ENCODE measurements at regions not wholly inside any gene's neighbourhood (a gene's known extent, or its start where the extent isn't known, plus 50 kb on each side); places are given as distances from the start of the nearest gene placed in this dataset.

GRCh38 chr2:96427169-96427568 lies 78.0 kb downstream of the NEURL3 start:
- Histone ChIP-seq H3K4me3 (ENCODE audit: low read depth, low read length) (no peak overlapping the region), H3K9me3 (ENCODE audit: control insufficient read depth, insufficient read depth, low read depth, low read length) (no peaks in the 10 kb centered on the region), H3K36me3 (ENCODE audit: control insufficient read depth in 2 of 2, insufficient read depth in 1 of 2, low read length in 2 of 2) (no peaks in the 10 kb centered on the region), H3K4me1 (ENCODE audit: control insufficient read depth, insufficient read depth, low read length) (no peaks in the 10 kb centered on the region), H3K27ac (ENCODE audit: extremely low read depth, low read depth, low read length) (no peak overlapping the region)
- ChIA-PET POLR2A (no interaction called here), CTCF (interaction anchor here (0.6 to 1.0 kb wide), 2 partner anchors 686 to 1038 kb away, joined by 3 read pairs; partner anchors contain the start of gene ANKRD36)
- TF ChIP-seq ZNF335 (tag by site-specific recombination; conservative IDR thresholded peaks at IDR 0.05), result no peak
- no peak for TF ChIP-seq ZNF157 (tag by site-specific recombination; IDR thresholded peaks at IDR 0.05)
- TF ChIP-seq, protein P1, sequence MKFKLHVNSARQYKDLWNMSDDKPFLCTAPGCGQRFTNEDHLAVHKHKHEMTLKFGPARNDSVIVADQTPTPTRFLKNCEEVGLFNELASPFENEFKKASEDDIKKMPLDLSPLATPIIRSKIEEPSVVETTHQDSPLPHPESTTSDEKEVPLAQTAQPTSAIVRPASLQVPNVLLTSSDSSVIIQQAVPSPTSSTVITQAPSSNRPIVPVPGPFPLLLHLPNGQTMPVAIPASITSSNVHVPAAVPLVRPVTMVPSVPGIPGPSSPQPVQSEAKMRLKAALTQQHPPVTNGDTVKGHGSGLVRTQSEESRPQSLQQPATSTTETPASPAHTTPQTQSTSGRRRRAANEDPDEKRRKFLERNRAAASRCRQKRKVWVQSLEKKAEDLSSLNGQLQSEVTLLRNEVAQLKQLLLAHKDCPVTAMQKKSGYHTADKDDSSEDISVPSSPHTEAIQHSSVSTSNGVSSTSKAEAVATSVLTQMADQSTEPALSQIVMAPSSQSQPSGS (tag by site-specific recombination; IDR thresholded peaks at IDR 0.05; ENCODE audit: low read depth), result no peak
- no peak for TF ChIP-seq KLF10 (tag by site-specific recombination; IDR thresholded peaks at IDR 0.05)
- no peak for TF ChIP-seq ZNF16 (tag by site-specific recombination; IDR thresholded peaks at IDR 0.05; ENCODE audit: low read depth)
- TF ChIP-seq ZNF239 (tag by site-specific recombination; IDR thresholded peaks at IDR 0.05), result no peak
- no peak for TF ChIP-seq ZNF626 (tag by site-specific recombination; IDR thresholded peaks at IDR 0.05)
- TF ChIP-seq YY1 (tag by site-specific recombination; IDR thresholded peaks at IDR 0.05), result no peak
- no peak for TF ChIP-seq MYNN (tag by site-specific recombination; IDR thresholded peaks at IDR 0.05; ENCODE audit: borderline replicate concordance)
- no peak for TF ChIP-seq ZNF112 (tag by site-specific recombination; IDR thresholded peaks at IDR 0.05)
- TF ChIP-seq, protein P2, sequence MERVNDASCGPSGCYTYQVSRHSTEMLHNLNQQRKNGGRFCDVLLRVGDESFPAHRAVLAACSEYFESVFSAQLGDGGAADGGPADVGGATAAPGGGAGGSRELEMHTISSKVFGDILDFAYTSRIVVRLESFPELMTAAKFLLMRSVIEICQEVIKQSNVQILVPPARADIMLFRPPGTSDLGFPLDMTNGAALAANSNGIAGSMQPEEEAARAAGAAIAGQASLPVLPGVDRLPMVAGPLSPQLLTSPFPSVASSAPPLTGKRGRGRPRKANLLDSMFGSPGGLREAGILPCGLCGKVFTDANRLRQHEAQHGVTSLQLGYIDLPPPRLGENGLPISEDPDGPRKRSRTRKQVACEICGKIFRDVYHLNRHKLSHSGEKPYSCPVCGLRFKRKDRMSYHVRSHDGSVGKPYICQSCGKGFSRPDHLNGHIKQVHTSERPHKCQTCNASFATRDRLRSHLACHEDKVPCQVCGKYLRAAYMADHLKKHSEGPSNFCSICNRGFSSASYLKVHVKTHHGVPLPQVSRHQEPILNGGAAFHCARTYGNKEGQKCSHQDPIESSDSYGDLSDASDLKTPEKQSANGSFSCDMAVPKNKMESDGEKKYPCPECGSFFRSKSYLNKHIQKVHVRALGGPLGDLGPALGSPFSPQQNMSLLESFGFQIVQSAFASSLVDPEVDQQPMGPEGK (tag by site-specific recombination; IDR thresholded peaks at IDR 0.05), result no peak
- TF ChIP-seq ZNF791 (tag by site-specific recombination; IDR thresholded peaks at IDR 0.05), result no peak
- TF ChIP-seq, protein P3, sequence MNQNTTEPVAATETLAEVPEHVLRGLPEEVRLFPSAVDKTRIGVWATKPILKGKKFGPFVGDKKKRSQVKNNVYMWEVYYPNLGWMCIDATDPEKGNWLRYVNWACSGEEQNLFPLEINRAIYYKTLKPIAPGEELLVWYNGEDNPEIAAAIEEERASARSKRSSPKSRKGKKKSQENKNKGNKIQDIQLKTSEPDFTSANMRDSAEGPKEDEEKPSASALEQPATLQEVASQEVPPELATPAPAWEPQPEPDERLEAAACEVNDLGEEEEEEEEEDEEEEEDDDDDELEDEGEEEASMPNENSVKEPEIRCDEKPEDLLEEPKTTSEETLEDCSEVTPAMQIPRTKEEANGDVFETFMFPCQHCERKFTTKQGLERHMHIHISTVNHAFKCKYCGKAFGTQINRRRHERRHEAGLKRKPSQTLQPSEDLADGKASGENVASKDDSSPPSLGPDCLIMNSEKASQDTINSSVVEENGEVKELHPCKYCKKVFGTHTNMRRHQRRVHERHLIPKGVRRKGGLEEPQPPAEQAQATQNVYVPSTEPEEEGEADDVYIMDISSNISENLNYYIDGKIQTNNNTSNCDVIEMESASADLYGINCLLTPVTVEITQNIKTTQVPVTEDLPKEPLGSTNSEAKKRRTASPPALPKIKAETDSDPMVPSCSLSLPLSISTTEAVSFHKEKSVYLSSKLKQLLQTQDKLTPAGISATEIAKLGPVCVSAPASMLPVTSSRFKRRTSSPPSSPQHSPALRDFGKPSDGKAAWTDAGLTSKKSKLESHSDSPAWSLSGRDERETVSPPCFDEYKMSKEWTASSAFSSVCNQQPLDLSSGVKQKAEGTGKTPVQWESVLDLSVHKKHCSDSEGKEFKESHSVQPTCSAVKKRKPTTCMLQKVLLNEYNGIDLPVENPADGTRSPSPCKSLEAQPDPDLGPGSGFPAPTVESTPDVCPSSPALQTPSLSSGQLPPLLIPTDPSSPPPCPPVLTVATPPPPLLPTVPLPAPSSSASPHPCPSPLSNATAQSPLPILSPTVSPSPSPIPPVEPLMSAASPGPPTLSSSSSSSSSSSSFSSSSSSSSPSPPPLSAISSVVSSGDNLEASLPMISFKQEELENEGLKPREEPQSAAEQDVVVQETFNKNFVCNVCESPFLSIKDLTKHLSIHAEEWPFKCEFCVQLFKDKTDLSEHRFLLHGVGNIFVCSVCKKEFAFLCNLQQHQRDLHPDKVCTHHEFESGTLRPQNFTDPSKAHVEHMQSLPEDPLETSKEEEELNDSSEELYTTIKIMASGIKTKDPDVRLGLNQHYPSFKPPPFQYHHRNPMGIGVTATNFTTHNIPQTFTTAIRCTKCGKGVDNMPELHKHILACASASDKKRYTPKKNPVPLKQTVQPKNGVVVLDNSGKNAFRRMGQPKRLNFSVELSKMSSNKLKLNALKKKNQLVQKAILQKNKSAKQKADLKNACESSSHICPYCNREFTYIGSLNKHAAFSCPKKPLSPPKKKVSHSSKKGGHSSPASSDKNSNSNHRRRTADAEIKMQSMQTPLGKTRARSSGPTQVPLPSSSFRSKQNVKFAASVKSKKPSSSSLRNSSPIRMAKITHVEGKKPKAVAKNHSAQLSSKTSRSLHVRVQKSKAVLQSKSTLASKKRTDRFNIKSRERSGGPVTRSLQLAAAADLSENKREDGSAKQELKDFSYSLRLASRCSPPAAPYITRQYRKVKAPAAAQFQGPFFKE (tag by site-specific recombination; IDR thresholded peaks at IDR 0.05; ENCODE audit: borderline replicate concordance), result no peak
- no peak for TF ChIP-seq ZNF600 (tag by site-specific recombination; IDR thresholded peaks at IDR 0.05)
- no peak for TF ChIP-seq ZEB2 (tag by site-specific recombination; IDR thresholded peaks at IDR 0.05)
- no peak for TF ChIP-seq ZNF654 (tag by site-specific recombination; IDR thresholded peaks at IDR 0.05; ENCODE audit: low read depth)
- TF ChIP-seq, protein P4, sequence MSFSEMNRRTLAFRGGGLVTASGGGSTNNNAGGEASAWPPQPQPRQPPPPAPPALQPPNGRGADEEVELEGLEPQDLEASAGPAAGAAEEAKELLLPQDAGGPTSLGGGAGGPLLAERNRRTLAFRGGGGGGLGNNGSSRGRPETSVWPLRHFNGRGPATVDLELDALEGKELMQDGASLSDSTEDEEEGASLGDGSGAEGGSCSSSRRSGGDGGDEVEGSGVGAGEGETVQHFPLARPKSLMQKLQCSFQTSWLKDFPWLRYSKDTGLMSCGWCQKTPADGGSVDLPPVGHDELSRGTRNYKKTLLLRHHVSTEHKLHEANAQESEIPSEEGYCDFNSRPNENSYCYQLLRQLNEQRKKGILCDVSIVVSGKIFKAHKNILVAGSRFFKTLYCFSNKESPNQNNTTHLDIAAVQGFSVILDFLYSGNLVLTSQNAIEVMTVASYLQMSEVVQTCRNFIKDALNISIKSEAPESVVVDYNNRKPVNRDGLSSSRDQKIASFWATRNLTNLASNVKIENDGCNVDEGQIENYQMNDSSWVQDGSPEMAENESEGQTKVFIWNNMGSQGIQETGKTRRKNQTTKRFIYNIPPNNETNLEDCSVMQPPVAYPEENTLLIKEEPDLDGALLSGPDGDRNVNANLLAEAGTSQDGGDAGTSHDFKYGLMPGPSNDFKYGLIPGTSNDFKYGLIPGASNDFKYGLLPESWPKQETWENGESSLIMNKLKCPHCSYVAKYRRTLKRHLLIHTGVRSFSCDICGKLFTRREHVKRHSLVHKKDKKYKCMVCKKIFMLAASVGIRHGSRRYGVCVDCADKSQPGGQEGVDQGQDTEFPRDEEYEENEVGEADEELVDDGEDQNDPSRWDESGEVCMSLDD (tag by site-specific recombination; IDR thresholded peaks at IDR 0.05), result no peak
- no peak for TF ChIP-seq ZNF23 (tag by site-specific recombination; IDR thresholded peaks at IDR 0.05; ENCODE audit: borderline replicate concordance)

Data from HEK293 (cell line).